Suprapubic skin (tissue), 4 donors: ENCODE measurements at regions not wholly inside any gene's neighbourhood (a gene's known extent, or its start where the extent isn't known, plus 50 kb on each side); places are given as distances from the start of the nearest gene placed in this dataset.

Source experiments
- DNase-seq, 2 donors: peaks; one replicate each; pipeline ENCODE4 v3.0.0-alpha.2; 2019; ENCODE audit warnings: low spot score in 2 of 2
- H3K27ac ChIP-seq: fragments of 200-600 bp; sonication (generic); one replicate; pipeline ENCODE4 v1.5.1; 2019
- H3K27me3 ChIP-seq: fragments of 200-600 bp; sonication (generic); one replicate; pipeline ENCODE4 v1.5.1; 2019
- H3K36me3 ChIP-seq: fragments of 200-600 bp; sonication (generic); one replicate; pipeline ENCODE4 v1.5.1; 2019
- H3K4me1 ChIP-seq: fragments of 200-600 bp; sonication (generic); one replicate; pipeline ENCODE4 v1.5.1; 2019
- H3K4me3 ChIP-seq: fragments of 200-600 bp; sonication (generic); one replicate; pipeline ENCODE4 v1.5.1; 2019; ENCODE audit warnings: mild to moderate bottlenecking
- H3K9me3 ChIP-seq: fragments of 200-600 bp; sonication (generic); one replicate; pipeline ENCODE4 v1.5.1; 2019
- EP300 ChIP-seq: sonication (generic); formaldehyde crosslinking; IDR thresholded peaks from one replicate; pipeline ENCODE4 v1.6.1; 2017; ENCODE audit warnings: antibody characterized with exemption
- POLR2A ChIP-seq, 2 donors: fragments of 450-650 bp; IDR thresholded peaks; one replicate each; pipeline ENCODE4 v1.6.1; 2017; ENCODE audit warnings: antibody characterized with exemption in 2 of 2, mild to moderate bottlenecking in 2 of 2, moderate library complexity in 2 of 2
- POLR2AphosphoS5 ChIP-seq, 3 donors: sonication (generic); formaldehyde crosslinking; IDR thresholded peaks; one replicate each; pipeline ENCODE4 v1.6.1; 2017; ENCODE audit warnings: antibody characterized with exemption in 3 of 3
- WGBS: methylation state at CpG from one replicate; pipeline ENCODE4 v1.1.5; 2018; 5-methylcytosine and 5-hydroxymethylcytosine counted together
- TF ChIP-seq, protein P1 (sequence below), 2 donors: fragments of 200-600 bp in 1 of 2; fragments of 450-650 bp in 1 of 2; sonication (generic) in 1 of 2; IDR thresholded peaks; one replicate each; pipeline ENCODE4 v1.5.1; 2016 to 2019; ENCODE audit warnings: antibody characterized with exemption in 2 of 2, mild to moderate bottlenecking in 1 of 2, moderate library complexity in 1 of 2

DNA sequence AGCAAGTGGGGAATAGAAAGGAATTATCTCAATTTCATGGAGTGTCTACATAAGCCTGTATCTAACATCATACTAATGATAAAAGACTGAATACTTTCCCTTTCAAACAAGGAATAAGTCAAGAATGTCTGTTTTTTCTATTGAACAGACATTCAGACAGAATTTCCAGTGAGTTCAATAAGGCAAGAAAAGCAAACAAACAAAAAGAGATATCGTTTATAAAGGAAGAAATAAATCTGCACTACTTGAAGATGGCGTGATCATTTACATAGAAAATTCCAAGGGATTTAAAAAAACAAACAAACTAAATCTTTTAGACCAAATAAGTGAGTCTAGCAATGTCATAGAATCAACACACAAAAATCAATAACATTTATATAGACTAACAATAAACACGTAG lies 273.1 kb upstream of the FOXG1 start:
- no peak overlapping the region for H3K4me3 ChIP-seq
- H3K36me3 ChIP-seq: no peaks in the 10 kb centered on the region
- no peaks in the 10 kb centered on the region for H3K9me3 ChIP-seq
- H3K27me3 ChIP-seq: no peaks in the 10 kb centered on the region
- H3K27ac ChIP-seq: no peak overlapping the region
- no peaks in the 10 kb centered on the region for H3K4me1 ChIP-seq
- 75% methylated on average over 3 of the region's 3 CpGs for WGBS
- TF ChIP-seq, protein P1, sequence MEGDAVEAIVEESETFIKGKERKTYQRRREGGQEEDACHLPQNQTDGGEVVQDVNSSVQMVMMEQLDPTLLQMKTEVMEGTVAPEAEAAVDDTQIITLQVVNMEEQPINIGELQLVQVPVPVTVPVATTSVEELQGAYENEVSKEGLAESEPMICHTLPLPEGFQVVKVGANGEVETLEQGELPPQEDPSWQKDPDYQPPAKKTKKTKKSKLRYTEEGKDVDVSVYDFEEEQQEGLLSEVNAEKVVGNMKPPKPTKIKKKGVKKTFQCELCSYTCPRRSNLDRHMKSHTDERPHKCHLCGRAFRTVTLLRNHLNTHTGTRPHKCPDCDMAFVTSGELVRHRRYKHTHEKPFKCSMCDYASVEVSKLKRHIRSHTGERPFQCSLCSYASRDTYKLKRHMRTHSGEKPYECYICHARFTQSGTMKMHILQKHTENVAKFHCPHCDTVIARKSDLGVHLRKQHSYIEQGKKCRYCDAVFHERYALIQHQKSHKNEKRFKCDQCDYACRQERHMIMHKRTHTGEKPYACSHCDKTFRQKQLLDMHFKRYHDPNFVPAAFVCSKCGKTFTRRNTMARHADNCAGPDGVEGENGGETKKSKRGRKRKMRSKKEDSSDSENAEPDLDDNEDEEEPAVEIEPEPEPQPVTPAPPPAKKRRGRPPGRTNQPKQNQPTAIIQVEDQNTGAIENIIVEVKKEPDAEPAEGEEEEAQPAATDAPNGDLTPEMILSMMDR (IDR thresholded peaks at IDR 0.05): no peak
- TF ChIP-seq POLR2AphosphoS5 (IDR thresholded peaks at IDR 0.05): no peak
- TF ChIP-seq POLR2A (IDR thresholded peaks at IDR 0.05): no peak
- TF ChIP-seq EP300: no peak
- DNase-seq: no peak

DNA sequence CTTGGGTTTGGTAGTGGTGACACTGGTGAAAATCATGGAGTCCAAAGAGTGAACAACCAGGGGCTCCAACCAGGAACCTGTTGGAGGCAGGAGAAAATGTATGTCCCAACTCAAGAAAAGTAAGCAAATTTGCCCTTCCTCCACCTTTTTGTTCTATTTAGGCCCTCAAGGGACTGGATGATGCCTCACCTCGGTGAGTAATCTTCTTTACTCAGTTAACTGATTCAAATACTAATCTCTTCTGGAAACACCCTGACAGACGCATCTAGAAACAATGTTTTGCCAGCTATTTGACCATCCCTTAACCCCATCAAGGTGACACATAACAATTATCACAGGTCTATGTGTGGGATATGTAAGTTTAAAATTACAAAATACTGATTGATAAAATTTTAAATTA lies 272.4 kb upstream of the FOXG1 start:
- no peak overlapping the region for H3K4me3 ChIP-seq
- no peak for TF ChIP-seq POLR2A (IDR thresholded peaks at IDR 0.05)
- no peak for TF ChIP-seq POLR2AphosphoS5 (IDR thresholded peaks at IDR 0.05)
- TF ChIP-seq EP300: no peak
- TF ChIP-seq, protein P1 (IDR thresholded peaks at IDR 0.05): no peak

DNA sequence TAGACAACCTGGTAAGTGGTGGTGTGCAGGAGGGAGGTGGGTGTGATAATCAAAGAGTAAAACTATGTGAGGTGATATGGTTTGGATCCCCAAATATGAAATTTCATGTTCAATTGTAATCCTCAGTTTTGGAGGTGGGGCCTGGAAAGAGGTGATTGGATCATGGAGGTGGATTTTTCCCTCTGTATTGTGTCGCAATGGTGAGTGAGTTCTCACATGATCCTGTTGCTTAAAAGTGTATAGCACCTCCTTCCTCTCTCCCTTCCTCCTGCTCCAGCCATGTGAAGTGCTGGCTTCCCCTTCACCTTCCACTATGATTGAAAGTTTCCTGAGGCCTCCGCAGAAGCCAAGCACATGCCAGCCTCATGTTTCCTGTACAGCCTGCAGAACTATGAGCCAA lies 270.2 kb upstream of the FOXG1 start:
- WGBS: 72% methylated on average over 2 of the region's 2 CpGs
- no peaks in the 10 kb centered on the region for H3K9me3 ChIP-seq
- no peak for DNase-seq

More for the DNA sequence above, 272.4 kb upstream of the FOXG1 start:
- Histone ChIP-seq H3K4me1 (no peaks in the 10 kb centered on the region), H3K9me3 (no peaks in the 10 kb centered on the region), H3K27me3 (no peaks in the 10 kb centered on the region), H3K36me3 (no peaks in the 10 kb centered on the region), H3K27ac (no peak overlapping the region)
- DNase-seq: no peak
- 62% methylated on average over 2 of the region's 2 CpGs for WGBS

DNA sequence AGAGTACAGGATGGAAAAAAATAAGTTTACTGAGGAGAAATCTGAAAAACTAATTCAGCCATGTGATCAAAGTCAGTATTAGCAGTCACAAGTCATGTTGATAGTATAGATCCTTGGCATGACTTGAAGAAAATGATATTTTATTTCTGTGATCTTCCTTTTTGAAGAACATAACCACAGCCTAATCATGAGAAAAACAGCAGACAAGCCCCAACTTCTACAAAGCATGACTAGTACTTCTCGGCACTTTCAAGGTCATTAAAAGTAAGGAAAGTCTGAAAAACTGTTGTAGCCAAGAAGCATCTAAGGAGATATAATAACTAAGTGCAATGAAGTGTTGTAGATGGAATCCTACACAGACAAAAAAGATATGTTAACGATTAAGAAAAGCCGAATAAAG lies 264.1 kb upstream of the FOXG1 start:
- no peaks in the 10 kb centered on the region for H3K27me3 ChIP-seq
- TF ChIP-seq, protein P1 (IDR thresholded peaks at IDR 0.05): no peak
- TF ChIP-seq POLR2A (IDR thresholded peaks at IDR 0.05): no peak
- TF ChIP-seq POLR2AphosphoS5 (IDR thresholded peaks at IDR 0.05): no peak
- TF ChIP-seq EP300: no peak
- H3K36me3 ChIP-seq: no peaks in the 10 kb centered on the region
- H3K9me3 ChIP-seq: no peaks in the 10 kb centered on the region
- H3K4me1 ChIP-seq: no peaks in the 10 kb centered on the region
- no peak for DNase-seq
- 59% methylated on average over 3 of the region's 3 CpGs for WGBS
- H3K4me3 ChIP-seq: no peak overlapping the region
- H3K27ac ChIP-seq: no peak overlapping the region

More for the DNA sequence above, 270.2 kb upstream of the FOXG1 start:
- Histone ChIP-seq H3K4me3 (no peak overlapping the region), H3K36me3 (no peaks in the 10 kb centered on the region), H3K27ac (no peak overlapping the region), H3K4me1 (no peaks in the 10 kb centered on the region), H3K27me3 (no peaks in the 10 kb centered on the region)
- TF ChIP-seq POLR2AphosphoS5 (IDR thresholded peaks at IDR 0.05) (no peak), EP300 (no peak), POLR2A (IDR thresholded peaks at IDR 0.05) (no peak)
- TF ChIP-seq, protein P1 (IDR thresholded peaks at IDR 0.05): no peak

DNA sequence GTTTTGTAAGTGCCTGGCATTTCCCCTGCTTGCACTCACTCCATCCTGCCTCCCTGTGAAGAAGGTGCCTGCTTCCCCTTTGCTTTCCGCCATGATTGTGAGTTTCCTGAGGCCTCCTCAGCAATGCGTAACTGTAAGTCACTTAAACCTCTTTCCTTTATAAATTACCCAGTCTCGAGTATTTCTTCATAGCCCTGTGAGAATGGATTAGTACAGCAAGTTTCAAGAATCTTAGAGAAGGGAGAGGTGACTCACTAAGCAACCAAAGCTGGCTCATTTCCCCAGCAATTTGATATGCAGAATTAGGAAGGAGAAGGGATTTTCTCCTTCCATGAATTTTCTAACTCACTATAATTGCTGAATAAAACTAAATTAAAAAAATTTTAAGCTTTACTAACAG lies 251.0 kb upstream of the FOXG1 start:
- Histone ChIP-seq H3K9me3 (no peaks in the 10 kb centered on the region), H3K4me1 (no peaks in the 10 kb centered on the region), H3K4me3 (no peak overlapping the region), H3K27ac (no peak overlapping the region), H3K36me3 (no peaks in the 10 kb centered on the region), H3K27me3 (no peaks in the 10 kb centered on the region)
- 67% methylated on average over 3 of the region's 3 CpGs for WGBS
- DNase-seq: no peak
- no peak for TF ChIP-seq POLR2AphosphoS5 (IDR thresholded peaks at IDR 0.05)
- no peak for TF ChIP-seq EP300
- TF ChIP-seq POLR2A (IDR thresholded peaks at IDR 0.05): no peak
- TF ChIP-seq, protein P1 (IDR thresholded peaks at IDR 0.05): no peak
